IMR-90 (cell line): ENCODE measurements at regions not wholly inside any gene's neighbourhood (a gene's known extent, or its start where the extent isn't known, plus 50 kb on each side); places are given as distances from the start of the nearest gene placed in this dataset.

Experiments
- ATAC-seq: fragments of 200-7000 bp; cut with Tn5 transposase; 2 replicates; pipeline ENCODE4 v1.9.1; 2020; ENCODE audit warnings: low read depth, mild to moderate bottlenecking, moderate library complexity
- BruUV-seq: library from RNA; stranded (reverse); fragments of 400-500 nt; replicated peaks from 2 replicates; lab custom pipeline; 2021; lab: Mats Ljungman, UMichigan
- CTCF ChIA-PET: fragments of 300-600 bp; formaldehyde crosslinking; extraction: SDS; loops from one replicate; lab custom pipeline; 2021; ENCODE audit warnings: antibody characterized with exemption; lab: Yijun Ruan, JAX
- POLR2A ChIA-PET: fragments of 300-600 bp; sonication (Branson Sonifier 250); formaldehyde crosslinking; loops from one replicate; lab custom pipeline; 2022; ENCODE audit warnings: antibody characterized with exemption; ENCODE audit not compliant: unreplicated experiment; lab: Charles Lee
- DNase-seq: peaks from one replicate; pipeline ENCODE4 v3.0.0; 2013
- H2AFZ ChIP-seq: replicated peaks from 2 replicates; pipeline ENCODE3; 2013; ENCODE audit warnings: low read length, mild to moderate bottlenecking; ENCODE audit not compliant: poor library complexity
- H2AK5ac ChIP-seq: 2 replicates; pipeline ENCODE4 v1.6.1; 2013; ENCODE audit warnings: low read depth, low read length, inconsistent platforms
- H2AK9ac ChIP-seq: replicated peaks from 2 replicates; pipeline ENCODE3; 2013; ENCODE audit warnings: mild to moderate bottlenecking, low read depth, low read length, moderate library complexity; ENCODE audit not compliant: poor library complexity
- H2BK120ac ChIP-seq: 2 replicates; pipeline ENCODE4 v1.6.1; 2013; ENCODE audit warnings: low read depth, low read length, inconsistent platforms
- H2BK15ac ChIP-seq: 3 replicates; pipeline ENCODE4 v1.6.1; 2013; ENCODE audit warnings: low read depth, low read length, inconsistent platforms
- H2BK20ac ChIP-seq: 2 replicates; pipeline ENCODE4 v1.6.1; 2013; ENCODE audit warnings: low read depth, mild to moderate bottlenecking, inconsistent platforms, low read length, moderate library complexity
- H2BK5ac ChIP-seq: 2 replicates; pipeline ENCODE4 v1.6.1; 2013; ENCODE audit warnings: mild to moderate bottlenecking, low read depth, low read length, inconsistent platforms; ENCODE audit not compliant: poor library complexity, severe bottlenecking
- H3K14ac ChIP-seq: replicated peaks from 2 replicates; pipeline ENCODE4 v1.6.1; 2013; ENCODE audit warnings: low read depth, low read length, inconsistent platforms
- H3K18ac ChIP-seq: 2 replicates; pipeline ENCODE4 v1.6.1; 2013; ENCODE audit warnings: low read depth, low read length, control low read depth
- H3K23ac ChIP-seq: 2 replicates; pipeline ENCODE4 v1.6.1; 2013; ENCODE audit warnings: low read depth, low read length, inconsistent platforms
- H3K27ac ChIP-seq: 2 replicates; pipeline ENCODE4 v1.5.1; 2013; ENCODE audit warnings: mild to moderate bottlenecking, control low read depth, low read length; ENCODE audit not compliant: insufficient read depth
- H3K27me3 ChIP-seq: 2 replicates; pipeline ENCODE4 v1.6.1; 2013; ENCODE audit warnings: low read length; ENCODE audit not compliant: control insufficient read depth, insufficient read depth
- H3K36me3 ChIP-seq: 2 replicates; pipeline ENCODE4 v1.6.1; 2013; ENCODE audit warnings: low read length, mixed read lengths; ENCODE audit not compliant: control insufficient read depth, insufficient read depth
- H3K4ac ChIP-seq: 2 replicates; pipeline ENCODE4 v1.6.1; 2013; ENCODE audit warnings: low read depth, low read length, inconsistent platforms
- H3K4me1 ChIP-seq: 2 replicates; pipeline ENCODE4 v1.6.1; 2013; ENCODE audit warnings: low read length, mixed read lengths; ENCODE audit not compliant: control insufficient read depth, insufficient read depth
- H3K4me2 ChIP-seq: 2 replicates; pipeline ENCODE4 v1.6.1; 2013; ENCODE audit warnings: low read depth, mild to moderate bottlenecking, control low read depth, low read length, moderate library complexity
- H3K4me3 ChIP-seq: 2 replicates; pipeline ENCODE4 v1.5.1; 2013; ENCODE audit warnings: low read depth, mild to moderate bottlenecking, control low read depth, low read length, moderate library complexity; ENCODE audit not compliant: insufficient read depth
- H3K56ac ChIP-seq: 2 replicates; pipeline ENCODE4 v1.6.1; 2013; ENCODE audit warnings: low read length, inconsistent platforms; ENCODE audit not compliant: insufficient read depth; ENCODE audit errors: extremely low read depth
- H3K79me1 ChIP-seq, 2 experiments: 2 replicates each; pipeline ENCODE4 v1.6.1; 2013; ENCODE audit warnings: low read length in 2 of 2, inconsistent platforms in 1 of 2, low read depth in 1 of 2
- H3K9ac ChIP-seq: 2 replicates; pipeline ENCODE4 v1.6.1; 2013; ENCODE audit warnings: low read depth, low read length, control low read depth
- H3K9me1 ChIP-seq: 2 replicates; pipeline ENCODE4 v1.6.1; 2013; ENCODE audit warnings: low read length, inconsistent platforms; ENCODE audit not compliant: insufficient read depth
- H3K9me3 ChIP-seq: 2 replicates; pipeline ENCODE4 v1.6.1; 2013; ENCODE audit warnings: low read length; ENCODE audit not compliant: control insufficient read depth, insufficient read depth
- H4K20me1 ChIP-seq: 2 replicates; pipeline ENCODE4 v1.6.1; 2013; ENCODE audit warnings: low read length, inconsistent platforms; ENCODE audit not compliant: insufficient read depth
- H4K5ac ChIP-seq: 2 replicates; pipeline ENCODE4 v1.6.1; 2013; ENCODE audit warnings: mild to moderate bottlenecking, low read depth, low read length, control low read depth
- H4K8ac ChIP-seq, 2 experiments: 2 replicates each; pipeline ENCODE4 v1.6.1; 2013; ENCODE audit warnings: low read depth in 2 of 2, low read length in 2 of 2, control low read depth in 1 of 2, inconsistent platforms in 1 of 2
- H4K91ac ChIP-seq: 2 replicates; pipeline ENCODE4 v1.6.1; 2013; ENCODE audit warnings: low read depth, low read length, inconsistent platforms; ENCODE audit not compliant: insufficient read depth
- BHLHE40 ChIP-seq: fragments of 150-350 bp; IDR thresholded peaks from 2 replicates; pipeline ENCODE4 v1.6.1; 2016; ENCODE audit warnings: mild to moderate bottlenecking, low read depth, low read length
- CEBPB ChIP-seq: IDR thresholded peaks from 2 replicates; pipeline ENCODE4 v1.6.1; 2012; ENCODE audit warnings: low read depth, low read length, improper control_type of control experiment
- CTCF ChIP-seq: conservative IDR thresholded peaks from 2 replicates; pipeline ENCODE4 v1.5.1; 2012; ENCODE audit warnings: mild to moderate bottlenecking, low read depth, low read length, improper control_type of control experiment
- MAFK ChIP-seq: IDR thresholded peaks from 2 replicates; pipeline ENCODE4 v1.6.1; 2012; ENCODE audit warnings: low read depth, low read length, improper control_type of control experiment
- MAZ ChIP-seq: IDR thresholded peaks from 2 replicates; pipeline ENCODE4 v1.6.1; 2012; ENCODE audit warnings: low read depth, mild to moderate bottlenecking, low read length, improper control_type of control experiment, moderate library complexity, borderline replicate concordance
- POLR2A ChIP-seq: IDR thresholded peaks from 2 replicates; pipeline ENCODE4 v1.6.1; 2012; ENCODE audit warnings: mild to moderate bottlenecking, low read depth, low read length
- RAD21 ChIP-seq: IDR thresholded peaks from 2 replicates; pipeline ENCODE4 v1.6.1; 2012; ENCODE audit warnings: low read length, improper control_type of control experiment
- RFX5 ChIP-seq: IDR thresholded peaks from 2 replicates; pipeline ENCODE4 v1.8.0; 2012; ENCODE audit warnings: low read depth, mild to moderate bottlenecking, low read length, moderate library complexity
- SMC3 ChIP-seq: fragments of 150-350 bp; IDR thresholded peaks from 2 replicates; pipeline ENCODE4 v1.6.1; 2016; ENCODE audit warnings: low read depth, mild to moderate bottlenecking, antibody characterized with exemption, low read length, moderate library complexity
- WGBS, 2 experiments: methylation state at CpG; one replicate each; pipeline versions ENCODE4 v1.1.5 to v1.1.7; 2013; ENCODE audit warnings: missing lambda C conversion rate in 2 of 2; ENCODE audit not compliant: insufficient read length in 1 of 2; ENCODE audit errors: extremely low coverage in 2 of 2; 5-methylcytosine and 5-hydroxymethylcytosine counted together
- dilution Hi-C: fragments of 300-500 bp; cut with HindIII; formaldehyde crosslinking; loops from one replicate; pipeline ENCODE4 v1.14.3; 2018; ENCODE audit warnings: low sequenced_read_pairs; ENCODE audit not compliant: unreplicated experiment
- in situ Hi-C: fragments of 300-500 bp; cut with MboI; formaldehyde crosslinking; loops from 3 replicates; pipeline ENCODE4 v1.14.3; 2019; ENCODE audit warnings: low sequenced_read_pairs, inconsistent platforms, mixed read lengths
- intact Hi-C: fragments of 100-400 bp; cut with micrococcal nuclease; formaldehyde crosslinking; loops from 2 replicates; pipeline ENCODE4 v1.10.0; 2022
- TF ChIP-seq, protein P1 (sequence below): fragments of 150-350 bp; IDR thresholded peaks from 2 replicates; pipeline ENCODE4 v1.6.1; 2017; ENCODE audit warnings: mild to moderate bottlenecking, antibody characterized with exemption, low read length, low read depth
- TF ChIP-seq, protein P2 (sequence below): fragments of 150-350 bp; IDR thresholded peaks from 2 replicates; pipeline ENCODE4 v1.6.1; 2016; ENCODE audit warnings: low read depth, mild to moderate bottlenecking, low read length, moderate library complexity, borderline replicate concordance

- CTCF ChIA-PET: no interaction called here
- Histone ChIP-seq H2AFZ (no peak overlapping the region), H2AK5ac (no peak overlapping the region), H3K9me3 (peaks cover 12% of the 10 kb centered on the region), H3K4me1 (no peaks in the 10 kb centered on the region), H3K27me3 (no peaks in the 10 kb centered on the region), H3K4me2 (no peak overlapping the region), H3K23ac (no peak overlapping the region), H3K4ac (no peak overlapping the region), H2BK120ac (no peak overlapping the region), H4K91ac (no peak overlapping the region), H3K79me1 (no peaks in the 10 kb centered on the region), H4K20me1 (no peaks in the 10 kb centered on the region), H3K36me3 (no peaks in the 10 kb centered on the region), H3K56ac (no peak overlapping the region), H4K5ac (no peak overlapping the region), H3K4me3 (no peak overlapping the region), H3K27ac (no peak overlapping the region), H3K14ac (no peak overlapping the region), H3K9ac (no peak overlapping the region), H2BK20ac (no peak overlapping the region), H2BK15ac (no peak overlapping the region), H2BK5ac (no peak overlapping the region), H3K9me1 (no peaks in the 10 kb centered on the region), H2AK9ac (no peak overlapping the region), H3K18ac (no peak overlapping the region), H4K8ac (no peak overlapping the region)
- intact Hi-C loops (no loop called here), dilution Hi-C loops (no loop called here), in situ Hi-C loops (no loop called here)
- no TSS peak for BruUV-seq
- ATAC-seq (no peak), DNase-seq (no peak)
- POLR2A ChIA-PET: no interaction called here
- TF ChIP-seq SMC3: no peak
- TF ChIP-seq MAFK: no peak
- TF ChIP-seq MAZ: no peak
- TF ChIP-seq POLR2A: no peak
- TF ChIP-seq RFX5: no peak
- TF ChIP-seq RAD21: no peak
- TF ChIP-seq, protein P1, sequence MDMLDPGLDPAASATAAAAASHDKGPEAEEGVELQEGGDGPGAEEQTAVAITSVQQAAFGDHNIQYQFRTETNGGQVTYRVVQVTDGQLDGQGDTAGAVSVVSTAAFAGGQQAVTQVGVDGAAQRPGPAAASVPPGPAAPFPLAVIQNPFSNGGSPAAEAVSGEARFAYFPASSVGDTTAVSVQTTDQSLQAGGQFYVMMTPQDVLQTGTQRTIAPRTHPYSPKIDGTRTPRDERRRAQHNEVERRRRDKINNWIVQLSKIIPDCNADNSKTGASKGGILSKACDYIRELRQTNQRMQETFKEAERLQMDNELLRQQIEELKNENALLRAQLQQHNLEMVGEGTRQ: no peak
- TF ChIP-seq CTCF: no peak
- TF ChIP-seq, protein P2, sequence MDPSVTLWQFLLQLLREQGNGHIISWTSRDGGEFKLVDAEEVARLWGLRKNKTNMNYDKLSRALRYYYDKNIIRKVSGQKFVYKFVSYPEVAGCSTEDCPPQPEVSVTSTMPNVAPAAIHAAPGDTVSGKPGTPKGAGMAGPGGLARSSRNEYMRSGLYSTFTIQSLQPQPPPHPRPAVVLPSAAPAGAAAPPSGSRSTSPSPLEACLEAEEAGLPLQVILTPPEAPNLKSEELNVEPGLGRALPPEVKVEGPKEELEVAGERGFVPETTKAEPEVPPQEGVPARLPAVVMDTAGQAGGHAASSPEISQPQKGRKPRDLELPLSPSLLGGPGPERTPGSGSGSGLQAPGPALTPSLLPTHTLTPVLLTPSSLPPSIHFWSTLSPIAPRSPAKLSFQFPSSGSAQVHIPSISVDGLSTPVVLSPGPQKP: no peak
- TF ChIP-seq BHLHE40: no peak
- no peak for TF ChIP-seq CEBPB
- WGBS, 2 experiments: no CpG with 5 or more reads among the region's 3 CpGs
These were observed 212.4 kb downstream of the TMEM114 start for GRCh38 chr16:8377864-8378263.
